HG03378 (cell line): ENCODE measurements at regions not wholly inside any gene's neighbourhood (a gene's known extent, or its start where the extent isn't known, plus 50 kb on each side); places are given as distances from the start of the nearest gene placed in this dataset.
"Not testable (repeated sequence)": the region's sequence is repeated elsewhere in the genome, so short reads cannot be mapped to it uniquely, and the experiment has no call there.

ENCODE experiments used
- ATAC-seq: cut with Tn5 transposase; IDR thresholded peaks from one replicate; pipeline ENCODE4 v1.9.1; 2021; ENCODE audit warnings: mild to moderate bottlenecking, moderate library complexity; ENCODE audit not compliant: unreplicated experiment

- no peak for ATAC-seq
Measured at GRCh38 chr18:1394426-1394825, 489.8 kb downstream of the ADCYAP1 start.

GRCh38 chr18:1394966-1395365, 490.3 kb downstream of the ADCYAP1 start:
- no peak for ATAC-seq

DNA sequence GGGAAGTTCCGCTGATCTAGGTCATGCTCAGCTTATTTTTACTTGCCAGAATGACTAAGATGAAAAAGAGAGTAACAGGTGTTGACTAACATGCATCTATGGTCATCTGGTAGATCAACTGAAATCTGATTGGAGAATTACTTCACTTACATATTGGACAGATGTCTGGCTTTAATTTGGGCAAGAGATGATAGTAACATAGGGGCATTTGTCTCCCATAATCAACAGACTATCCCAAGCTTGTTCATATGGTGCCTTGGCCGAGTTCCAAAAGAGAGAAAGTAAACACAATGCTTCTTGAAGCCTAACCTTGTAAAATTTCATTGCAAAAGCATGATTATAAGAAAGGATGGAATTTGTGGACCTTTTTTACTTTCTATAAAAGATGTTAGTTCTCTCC, 503.7 kb downstream of the ADCYAP1 start:
- ATAC-seq: no peak

- ATAC-seq: no peak
Measured at GRCh38 chr18:1412655-1413322, 508.1 kb downstream of the ADCYAP1 start.

DNA sequence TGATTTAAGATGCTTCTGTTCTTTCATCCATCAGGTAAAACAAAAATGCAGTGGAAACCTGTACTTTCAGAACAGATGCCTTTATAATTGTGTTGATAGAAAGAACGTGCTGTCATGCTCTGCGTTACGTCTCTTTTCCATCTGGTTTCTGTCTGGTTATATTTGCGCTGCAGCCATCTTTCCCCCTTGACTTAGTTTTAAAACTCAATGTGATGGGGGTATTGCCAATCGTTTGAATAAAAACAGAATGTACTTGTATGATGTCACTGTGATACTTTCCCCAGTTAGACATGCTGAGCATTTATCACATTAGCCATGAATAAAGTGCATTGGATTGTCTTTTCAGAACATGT, 508.6 kb downstream of the ADCYAP1 start:
- no peak for ATAC-seq

DNA sequence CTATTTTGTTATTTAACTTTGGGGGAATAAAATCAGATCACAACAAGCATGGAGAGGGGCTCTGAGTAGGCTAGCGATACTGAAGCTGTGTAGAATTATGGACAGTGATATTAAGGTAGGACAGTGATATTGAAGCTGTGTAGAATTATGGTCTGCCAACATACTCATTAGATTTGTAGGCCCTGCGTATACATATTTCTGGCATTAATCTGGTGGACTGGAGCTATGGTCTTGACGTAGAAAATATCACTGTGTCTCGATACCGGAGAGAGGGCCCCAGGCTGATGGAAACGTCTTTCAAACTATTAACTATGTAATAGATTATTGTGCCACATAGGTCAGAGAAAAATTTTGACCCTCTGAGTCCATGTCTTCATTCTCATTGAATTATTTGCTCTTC, 511.4 kb downstream of the ADCYAP1 start:
- no peak for ATAC-seq

DNA sequence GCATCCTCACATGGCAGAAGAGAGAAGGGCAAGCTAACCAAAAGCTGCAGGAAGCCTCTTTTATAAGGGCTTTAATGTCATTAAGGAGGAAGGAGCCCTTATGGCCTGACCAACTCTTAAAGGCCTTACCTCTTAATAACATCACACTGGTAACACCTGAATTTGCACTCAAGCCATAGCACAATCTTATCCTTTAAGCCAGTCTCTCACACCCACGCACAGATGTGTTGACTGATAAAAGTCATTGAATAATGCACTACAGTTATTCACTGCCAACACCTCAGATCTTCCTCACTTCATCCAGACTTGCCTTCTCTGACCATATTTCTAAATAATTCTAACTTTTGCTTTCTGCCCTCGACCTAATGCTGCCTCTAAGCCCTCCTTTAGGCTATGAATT, 516.8 kb downstream of the ADCYAP1 start:
- no peak for ATAC-seq

DNA sequence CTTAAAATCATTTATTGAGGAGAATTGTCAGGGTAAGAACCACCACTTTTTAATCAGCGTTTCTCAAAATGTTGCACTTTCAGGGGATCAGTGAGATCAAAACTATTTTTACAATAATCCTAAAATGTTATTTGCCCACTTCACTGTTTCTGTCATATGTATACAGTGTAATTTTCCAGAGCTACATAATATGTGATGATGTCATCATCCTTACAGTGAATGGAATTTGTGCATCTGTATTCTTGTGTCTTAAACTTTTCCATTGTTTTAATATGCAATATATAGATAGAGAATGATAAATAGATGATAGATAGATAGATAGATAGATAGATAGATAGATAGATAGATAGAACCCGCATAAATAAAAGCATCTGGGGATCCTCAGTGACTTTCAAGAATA, 518.0 kb downstream of the ADCYAP1 start:
- ATAC-seq: no peak

DNA sequence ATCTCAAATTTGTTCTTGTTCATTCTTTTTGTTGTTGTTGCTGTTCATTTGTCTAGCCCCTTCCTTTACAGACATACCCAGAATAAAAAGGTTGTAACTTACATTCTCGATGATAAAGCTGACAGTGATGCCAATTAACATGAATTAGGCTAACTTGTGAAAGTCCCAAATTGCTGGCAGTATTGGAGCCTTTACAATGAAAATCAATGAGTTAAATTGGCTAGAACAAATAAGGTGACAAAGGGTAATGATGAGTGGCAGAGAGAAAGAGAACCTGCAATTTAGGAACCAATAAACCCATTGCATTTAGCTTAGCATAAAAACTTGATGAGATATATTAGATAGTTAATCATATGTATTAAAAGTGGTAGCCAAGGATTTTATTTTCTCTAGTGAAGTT, 521.0 kb downstream of the ADCYAP1 start:
- ATAC-seq: no peak

GRCh38 chr18:1435487-1435886, 530.8 kb downstream of the ADCYAP1 start:
- ATAC-seq: no peak

GRCh38 chr18:1436199-1436598, 531.5 kb downstream of the ADCYAP1 start:
- no peak for ATAC-seq

- no peak for ATAC-seq
Measured at GRCh38 chr18:1438458-1438910, 533.8 kb downstream of the ADCYAP1 start.

DNA sequence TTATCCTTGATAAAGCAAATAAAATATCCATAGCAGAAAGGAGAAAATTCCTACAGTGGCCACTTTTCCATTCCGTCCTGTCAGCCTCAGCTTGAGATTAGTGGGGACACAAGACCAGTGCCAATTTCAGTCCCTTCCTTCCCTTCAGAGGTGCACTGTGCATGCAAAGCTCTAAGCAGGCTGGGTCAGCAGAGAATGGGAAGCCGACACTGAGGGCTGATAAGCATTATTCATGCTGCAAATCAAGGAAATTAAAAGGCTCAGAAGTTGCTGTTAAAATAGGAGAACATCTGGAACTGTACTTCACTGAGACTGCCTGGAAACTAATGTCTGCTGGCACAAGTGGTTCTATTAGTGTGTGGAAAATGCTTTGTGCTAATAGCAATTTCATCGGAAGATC, 534.3 kb downstream of the ADCYAP1 start:
- ATAC-seq: no peak

DNA sequence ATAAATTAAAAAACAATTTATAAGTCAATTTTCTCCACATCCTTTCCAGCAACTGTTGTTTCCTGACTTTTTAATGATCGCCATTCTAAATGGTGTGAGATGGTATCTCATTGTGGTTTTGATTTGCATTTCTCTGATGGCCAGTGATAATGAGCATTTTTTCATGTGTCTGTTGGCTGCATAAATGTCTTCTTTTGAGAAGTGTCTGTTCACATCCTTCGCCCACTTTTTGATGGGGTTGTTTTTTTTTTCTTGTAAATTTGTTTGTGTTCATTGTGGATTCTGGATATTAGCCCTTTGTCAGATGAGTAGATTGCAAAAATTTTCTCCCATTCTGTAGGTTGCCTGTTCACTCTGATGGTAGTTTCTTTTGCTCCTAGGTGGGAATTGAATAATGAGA, 539.4 kb downstream of the ADCYAP1 start:
- ATAC-seq: not testable (repeated sequence)

DNA sequence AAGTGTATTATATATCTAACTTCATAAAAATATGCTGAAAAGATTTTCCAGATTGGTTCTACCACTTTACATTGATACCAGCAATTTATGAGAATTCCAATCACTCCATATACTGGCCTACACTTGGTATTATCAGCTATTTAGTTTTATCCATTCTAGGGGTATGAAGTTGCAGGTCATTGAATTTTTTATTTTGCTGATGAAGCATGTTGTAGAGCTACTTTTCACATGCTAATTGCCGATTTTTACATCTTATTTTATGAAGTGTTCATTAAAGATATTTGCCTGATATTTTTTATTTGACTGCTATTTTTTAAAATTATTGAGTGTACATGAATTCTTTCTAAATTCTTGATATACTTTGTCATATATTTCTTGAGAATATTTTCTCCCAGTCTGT, 542.1 kb downstream of the ADCYAP1 start:
- no peak for ATAC-seq

DNA sequence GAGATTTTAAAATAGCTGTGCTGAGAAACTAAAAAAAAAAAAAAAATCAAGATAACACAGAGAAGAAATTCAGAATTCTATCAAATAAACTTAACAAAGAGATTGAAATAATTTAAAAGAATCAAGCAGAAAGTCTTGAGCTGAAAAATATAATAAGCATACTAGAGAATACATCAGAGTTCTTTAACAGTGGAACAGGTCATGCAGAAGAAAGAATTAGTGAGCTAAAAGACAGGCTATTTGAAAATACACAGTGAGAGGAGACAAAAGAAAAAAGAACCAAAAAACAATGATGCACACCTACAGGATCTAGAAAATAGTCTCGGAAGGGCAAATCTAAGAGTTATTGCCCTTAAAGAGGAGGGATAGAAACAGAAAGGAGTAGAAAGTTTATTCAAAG, 548.1 kb downstream of the ADCYAP1 start:
- no peak for ATAC-seq

DNA sequence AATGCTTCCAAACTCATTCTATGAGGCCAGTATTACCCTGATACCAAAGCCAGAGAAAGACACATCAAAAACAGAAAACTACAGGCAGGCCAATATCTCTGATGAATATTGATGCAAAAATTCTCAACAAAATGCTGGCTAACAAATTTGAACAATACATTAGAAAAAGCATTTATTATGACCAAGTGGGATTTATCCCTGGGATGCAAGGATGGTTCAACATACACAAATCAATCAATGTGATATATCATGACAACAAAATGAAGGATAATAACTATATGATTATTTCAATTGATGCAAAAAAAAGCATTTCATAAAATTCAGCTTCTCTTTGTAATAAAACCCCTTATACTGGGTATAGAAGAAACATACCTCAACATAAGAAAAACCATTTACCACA, 550.9 kb downstream of the ADCYAP1 start:
- ATAC-seq: no peak

DNA sequence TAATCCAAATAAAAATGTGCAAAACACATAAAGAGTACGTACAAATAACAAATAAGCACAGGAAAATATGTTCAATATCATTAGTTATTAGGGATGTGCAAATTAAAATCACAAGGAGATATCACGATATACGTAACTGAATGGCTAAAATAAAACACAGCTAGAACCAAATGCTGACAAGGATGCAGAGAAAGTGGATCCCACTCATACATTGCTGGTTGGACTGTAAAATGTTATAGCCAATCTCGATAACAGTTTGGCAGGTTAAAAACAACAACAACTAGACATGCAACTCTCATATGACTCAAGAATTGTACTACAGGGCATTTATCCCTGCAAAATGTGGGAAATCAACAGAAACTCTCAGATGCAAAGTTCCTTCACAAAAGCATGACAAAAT, 553.9 kb downstream of the ADCYAP1 start:
- no peak for ATAC-seq

- no peak for ATAC-seq
Measured at GRCh38 chr18:1463981-1464380, 559.3 kb downstream of the ADCYAP1 start.

- no peak for ATAC-seq
Measured at GRCh38 chr18:1464444-1465217, 560.0 kb downstream of the ADCYAP1 start.

DNA sequence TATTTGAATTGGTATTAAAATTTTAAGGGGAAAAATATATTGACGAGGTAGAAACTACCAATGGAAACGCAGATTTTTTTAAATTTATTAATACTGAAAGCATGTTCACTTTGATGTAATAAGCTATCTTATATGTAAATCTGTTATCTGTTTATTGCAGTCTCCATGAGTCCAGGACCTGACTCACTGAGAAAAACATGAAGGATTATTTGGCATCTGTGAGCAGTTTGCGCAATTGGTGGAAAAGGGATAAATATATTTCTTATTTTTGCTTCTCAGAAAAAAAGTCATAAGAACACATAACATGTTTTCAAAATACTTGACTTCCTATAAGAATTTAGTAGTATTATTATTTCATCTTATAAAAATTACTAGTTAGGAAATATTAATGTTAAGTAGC, 561.4 kb downstream of the ADCYAP1 start:
- no peak for ATAC-seq

DNA sequence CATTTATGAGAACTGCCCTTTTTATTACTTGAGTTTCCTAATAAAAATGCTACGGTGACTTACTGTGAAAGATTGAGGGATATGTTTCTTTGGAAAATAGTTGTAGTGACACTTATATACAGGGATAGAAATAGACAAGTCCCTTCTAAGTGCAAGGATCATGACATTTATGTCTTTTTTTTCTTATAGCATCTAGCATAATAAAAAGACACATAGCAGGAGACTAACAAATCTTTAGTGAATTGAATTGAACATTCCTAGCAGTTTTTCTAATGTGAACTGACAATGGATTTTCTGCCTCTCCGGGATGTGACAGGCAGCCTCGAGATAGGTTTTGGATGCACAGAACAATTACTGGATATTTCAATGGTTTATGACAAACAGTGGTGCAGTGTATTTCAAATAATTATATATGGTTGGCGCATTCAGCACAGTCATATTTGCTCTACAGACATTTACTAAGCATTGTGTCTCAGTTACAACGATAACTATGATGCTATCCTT, 562.8 kb downstream of the ADCYAP1 start:
- ATAC-seq: no peak
